ENCODE measurements at regions not wholly inside any gene's neighbourhood (a gene's known extent, or its start where the extent isn't known, plus 50 kb on each side); places are given as distances from the start of the nearest gene placed in this dataset.
"Not testable (repeated sequence)": the region's sequence is repeated elsewhere in the genome, so short reads cannot be mapped to it uniquely, and the experiment has no call there.

DNA sequence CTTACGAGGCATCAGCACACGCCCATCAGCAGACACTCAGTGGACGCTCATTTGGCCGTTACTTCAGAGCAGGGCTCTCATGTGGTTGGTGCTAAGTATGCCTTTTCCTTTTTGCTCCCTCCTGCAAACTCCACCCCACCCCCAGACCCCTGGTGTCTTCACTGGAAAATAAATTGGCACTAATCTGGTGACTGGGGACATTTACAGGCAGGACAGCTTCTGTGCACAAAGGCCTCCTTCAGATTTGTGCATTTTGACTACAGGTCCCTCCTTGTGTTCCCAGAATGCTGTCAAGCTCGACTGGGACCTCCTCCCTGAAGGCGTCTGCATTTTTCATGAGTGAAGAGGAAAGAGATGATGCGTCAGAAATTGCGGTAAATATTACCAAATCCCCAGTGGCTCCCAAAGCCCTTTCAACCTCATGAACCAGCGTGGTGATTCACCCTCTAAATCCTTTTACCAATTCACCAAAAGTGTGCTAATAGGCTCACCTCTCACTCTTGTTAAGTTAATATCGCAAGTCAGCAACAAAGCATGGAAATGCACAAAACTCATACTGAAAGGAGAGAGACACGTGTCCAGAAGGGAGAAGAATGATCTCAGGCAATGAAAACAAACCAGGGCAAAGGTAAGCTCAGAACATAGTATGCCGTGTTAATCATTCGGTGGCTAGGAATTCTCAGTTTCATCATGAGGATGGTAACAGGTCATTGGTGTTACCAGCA is 119.0 kb downstream of the NKX6-1 start:
- no peak for DNase-seq

DNA sequence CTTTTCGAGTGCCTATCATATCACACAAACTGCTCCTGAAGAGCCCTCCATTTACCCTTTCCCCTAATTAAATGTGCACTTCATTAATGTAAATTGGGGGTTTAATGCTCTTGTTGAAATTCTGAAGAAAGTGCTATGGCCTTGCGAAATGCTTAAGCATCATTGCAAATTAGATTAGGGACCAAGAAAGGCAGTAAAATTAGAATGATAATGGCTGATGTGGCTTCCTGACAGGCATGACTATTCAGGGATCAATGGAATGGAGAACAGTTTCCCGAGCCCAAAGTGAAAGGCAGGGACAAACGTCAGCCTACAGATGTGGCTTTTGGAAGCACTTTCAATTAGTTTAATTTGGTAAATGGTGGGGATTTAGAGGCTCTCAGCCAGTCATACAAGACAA is 120.1 kb downstream of the NKX6-1 start:
- no peak for DNase-seq

DNA sequence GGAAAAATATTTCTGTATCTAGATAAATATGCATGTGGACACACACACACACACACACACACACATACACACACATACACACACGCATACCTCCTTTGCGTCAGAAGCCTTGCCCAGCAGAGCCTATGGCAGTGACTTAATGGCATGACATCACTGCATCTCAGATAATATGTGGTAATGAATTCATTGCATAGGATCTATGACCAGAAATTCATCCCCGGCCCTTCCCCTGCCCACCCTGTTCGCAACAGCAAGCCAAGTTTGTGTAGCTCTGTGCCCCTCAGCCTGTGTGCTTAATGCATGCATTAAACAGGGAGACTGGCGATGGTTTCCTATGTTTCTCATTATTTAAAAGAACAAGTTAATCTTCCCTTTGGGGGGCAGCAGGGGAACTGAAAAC is 120.7 kb downstream of the NKX6-1 start:
- DNase-seq, result no peak

DNA sequence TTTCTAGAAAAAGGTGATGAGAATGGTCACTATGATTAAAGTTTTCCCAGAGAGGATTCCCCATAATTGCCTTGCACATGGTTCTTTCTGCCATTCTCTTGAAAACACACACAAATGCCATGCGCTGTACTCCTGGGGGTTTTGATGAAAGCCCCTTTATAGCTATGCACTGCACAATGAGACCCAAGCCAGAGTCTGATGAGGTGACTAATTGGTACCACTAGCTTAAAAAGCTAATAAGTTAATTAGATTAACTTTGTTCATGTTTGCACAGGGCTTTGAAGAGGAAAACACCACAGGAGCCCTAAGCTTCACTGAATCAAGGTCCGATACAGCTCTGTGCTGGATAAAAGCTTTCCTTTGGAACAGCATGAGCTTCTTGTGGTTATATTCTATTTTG is 132.2 kb downstream of the NKX6-1 start:
- DNase-seq, result no peak

DNA sequence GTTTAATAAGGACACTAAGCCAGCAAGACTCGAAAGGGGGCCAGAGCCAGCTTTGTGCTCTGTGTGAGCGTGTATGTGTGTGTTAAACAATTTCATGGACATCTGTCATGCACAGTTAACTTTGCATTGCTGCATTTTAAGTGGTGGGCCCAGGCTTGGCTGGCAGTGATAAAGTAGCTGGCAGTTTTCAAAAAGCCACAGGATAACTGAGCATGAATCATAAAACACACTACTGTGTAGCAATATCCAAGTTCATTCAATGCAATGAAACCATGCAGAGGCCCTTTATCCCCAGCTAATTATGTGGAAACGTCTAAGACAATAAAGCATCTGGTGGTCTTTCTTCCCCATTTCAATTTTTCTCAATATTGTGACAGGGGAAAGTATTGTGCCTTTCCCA is 132.9 kb downstream of the NKX6-1 start:
- DNase-seq, result no peak

DNA sequence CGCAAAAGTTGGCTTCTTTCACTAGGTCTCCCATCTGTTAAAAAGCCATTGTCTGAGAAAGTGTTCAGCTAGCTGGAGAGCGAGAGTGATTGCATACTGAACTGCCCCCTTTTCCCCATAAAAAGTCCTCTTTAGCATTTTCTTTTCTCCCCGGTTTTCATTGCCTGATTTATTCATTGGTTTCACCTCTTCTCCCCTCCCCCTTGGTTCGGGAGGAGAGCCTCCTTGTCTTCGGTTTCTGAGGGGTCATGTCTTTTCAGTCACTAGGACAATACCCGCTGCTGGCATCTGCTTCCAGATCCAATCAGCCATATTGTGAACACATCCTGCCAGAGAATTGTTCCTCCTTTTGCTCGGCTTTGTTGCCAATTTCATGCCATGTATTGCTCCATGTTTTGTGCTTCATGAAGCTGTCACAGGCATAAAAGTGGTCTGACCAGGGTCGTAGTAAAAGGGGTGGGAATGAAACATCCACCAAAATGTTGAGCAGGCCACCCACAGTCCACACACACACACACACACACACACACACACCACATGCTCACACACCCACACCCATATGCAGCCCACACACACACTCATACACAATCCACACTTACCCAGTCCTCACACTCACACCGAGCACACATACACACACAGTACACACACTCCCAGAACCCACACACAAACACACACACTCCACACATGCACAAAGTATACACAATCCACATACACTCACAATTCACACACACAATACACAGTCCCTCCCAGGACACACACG is 136.0 kb downstream of the NKX6-1 start:
- DNase-seq, result no peak

DNA sequence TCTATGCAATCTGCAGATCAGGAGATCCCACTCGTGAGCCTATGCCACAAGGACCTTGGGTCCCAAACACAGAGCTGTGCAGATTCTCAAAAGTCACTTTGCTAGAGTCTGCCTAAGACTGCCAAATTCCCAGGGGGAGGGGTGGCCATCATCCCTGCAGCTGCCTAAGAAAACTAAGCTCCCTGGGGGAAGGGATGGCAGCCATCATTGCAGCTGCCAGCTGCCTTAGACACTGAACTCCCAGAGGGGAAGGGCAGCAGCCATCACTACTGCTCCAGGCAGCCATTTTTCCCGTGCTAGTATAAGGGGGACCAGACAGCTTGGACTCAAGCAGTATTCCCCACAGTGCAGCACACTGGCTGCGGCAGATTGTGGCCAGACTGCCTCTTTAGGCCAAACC is 156.9 kb downstream of the NKX6-1 start:
- DNase-seq, result no peak

DNA sequence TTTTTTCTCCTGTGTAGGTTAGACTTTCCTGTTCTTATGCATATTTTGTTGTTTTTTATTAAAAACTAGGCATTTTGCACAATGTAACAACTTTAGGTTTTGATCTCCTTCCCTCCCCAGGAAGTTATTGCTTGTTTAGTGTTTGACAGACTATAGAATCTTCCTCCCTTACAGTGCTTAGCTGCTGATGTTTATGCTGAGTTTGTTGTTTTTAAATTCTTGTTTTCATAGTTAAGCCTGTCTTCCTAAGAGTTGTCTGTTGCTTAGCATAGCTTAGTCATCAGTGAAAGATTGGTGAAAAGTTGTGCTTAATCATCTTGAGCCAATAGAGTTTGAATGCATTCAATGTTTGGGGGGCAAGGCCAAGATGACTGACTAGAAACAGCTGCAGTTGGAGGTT is 157.5 kb downstream of the NKX6-1 start:
- DNase-seq, result no peak

DNA sequence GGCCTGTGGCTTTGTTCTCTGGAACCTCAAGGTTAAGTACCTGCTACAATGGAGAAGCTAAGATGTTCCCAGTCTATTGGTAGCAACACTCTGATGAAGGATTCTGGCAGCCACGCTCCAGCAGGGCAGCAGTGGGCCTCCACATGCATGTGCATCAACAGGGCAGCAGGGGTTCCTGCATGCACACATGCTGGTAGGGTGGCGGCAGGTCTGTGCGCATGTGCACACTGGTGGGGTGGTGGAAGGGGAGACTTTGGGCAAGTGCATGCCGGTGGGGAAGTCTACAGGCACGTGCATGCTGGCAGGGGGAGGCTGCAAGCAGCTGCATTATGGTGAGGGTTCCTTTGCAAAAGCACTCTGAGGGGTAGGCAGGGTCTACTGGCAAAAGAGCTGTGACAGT is 160.7 kb downstream of the NKX6-1 start:
- DNase-seq, result no peak

DNA sequence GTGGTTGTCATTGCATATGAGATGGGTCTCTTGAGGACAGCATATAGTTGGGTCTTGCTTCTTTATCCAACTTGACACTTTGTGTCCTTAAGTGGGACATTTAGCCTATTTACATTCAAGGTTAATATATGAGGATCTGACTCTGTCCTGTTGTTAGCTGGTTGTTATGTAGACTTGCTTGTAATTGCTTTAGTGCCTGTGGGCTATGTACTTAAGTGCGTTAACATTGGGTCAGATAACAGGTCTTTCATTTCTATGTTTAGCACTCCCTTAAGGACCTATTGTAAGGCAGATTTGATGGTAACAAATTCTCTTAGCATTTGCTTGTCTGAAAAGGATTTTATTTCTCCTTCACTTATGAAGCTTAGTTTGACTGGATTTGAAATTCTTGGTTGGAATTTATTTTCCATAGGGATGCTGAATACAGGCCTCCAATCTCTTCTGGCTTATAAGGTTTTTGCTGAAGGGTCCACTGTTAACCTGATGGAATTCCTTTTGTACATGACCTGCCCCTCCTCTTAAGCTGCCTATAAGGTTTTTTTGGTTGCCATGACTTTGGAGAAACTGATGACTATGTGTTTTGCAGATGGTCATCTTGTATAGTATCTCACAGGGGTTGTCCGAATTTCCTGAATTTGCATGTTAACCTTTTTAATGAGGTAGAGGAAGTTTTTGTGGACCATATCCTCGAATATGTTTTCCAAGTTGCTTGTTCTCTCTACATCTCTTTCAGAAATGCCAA is 162.0 kb downstream of the NKX6-1 start:
- no peak for DNase-seq

DNA sequence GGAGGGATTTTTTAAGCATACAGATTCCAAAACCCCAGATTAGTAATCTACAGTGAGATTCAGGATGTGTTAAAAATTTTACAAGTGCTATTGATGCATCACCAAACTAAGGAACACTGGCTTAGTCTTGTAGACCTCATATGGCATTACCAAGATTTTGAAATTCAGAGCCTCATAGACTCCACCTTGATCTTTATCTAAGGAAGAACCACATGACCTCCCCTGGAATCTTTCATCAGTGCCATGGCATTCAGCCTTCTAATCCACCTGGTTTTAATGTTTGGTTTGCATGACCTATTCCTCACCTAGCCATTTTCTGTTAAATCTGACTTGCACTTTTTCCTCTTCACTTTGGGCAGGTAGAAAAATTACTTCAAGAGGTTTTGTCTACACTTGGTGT is 171.6 kb downstream of the NKX6-1 start:
- no peak for DNase-seq

DNA sequence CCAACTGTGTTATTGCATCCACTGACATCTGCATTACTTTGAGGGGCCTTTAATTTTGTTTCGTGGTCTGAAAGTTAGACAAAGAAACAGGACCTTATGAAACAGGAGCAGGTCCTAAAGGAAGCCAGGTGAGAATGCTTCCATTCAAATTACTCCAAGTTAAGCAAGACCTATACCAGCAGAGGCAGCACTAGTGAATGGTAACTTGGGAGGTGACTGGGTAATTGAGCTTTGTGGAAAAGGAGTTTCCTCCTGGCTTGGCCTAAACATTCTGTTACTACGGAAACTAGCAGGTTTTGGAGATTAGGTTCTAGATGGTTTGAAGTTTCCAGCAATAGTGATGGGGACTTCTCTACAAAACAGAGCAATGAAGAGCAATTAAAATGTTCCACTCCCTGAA is 173.5 kb downstream of the NKX6-1 start:
- DNase-seq, result no peak

DNA sequence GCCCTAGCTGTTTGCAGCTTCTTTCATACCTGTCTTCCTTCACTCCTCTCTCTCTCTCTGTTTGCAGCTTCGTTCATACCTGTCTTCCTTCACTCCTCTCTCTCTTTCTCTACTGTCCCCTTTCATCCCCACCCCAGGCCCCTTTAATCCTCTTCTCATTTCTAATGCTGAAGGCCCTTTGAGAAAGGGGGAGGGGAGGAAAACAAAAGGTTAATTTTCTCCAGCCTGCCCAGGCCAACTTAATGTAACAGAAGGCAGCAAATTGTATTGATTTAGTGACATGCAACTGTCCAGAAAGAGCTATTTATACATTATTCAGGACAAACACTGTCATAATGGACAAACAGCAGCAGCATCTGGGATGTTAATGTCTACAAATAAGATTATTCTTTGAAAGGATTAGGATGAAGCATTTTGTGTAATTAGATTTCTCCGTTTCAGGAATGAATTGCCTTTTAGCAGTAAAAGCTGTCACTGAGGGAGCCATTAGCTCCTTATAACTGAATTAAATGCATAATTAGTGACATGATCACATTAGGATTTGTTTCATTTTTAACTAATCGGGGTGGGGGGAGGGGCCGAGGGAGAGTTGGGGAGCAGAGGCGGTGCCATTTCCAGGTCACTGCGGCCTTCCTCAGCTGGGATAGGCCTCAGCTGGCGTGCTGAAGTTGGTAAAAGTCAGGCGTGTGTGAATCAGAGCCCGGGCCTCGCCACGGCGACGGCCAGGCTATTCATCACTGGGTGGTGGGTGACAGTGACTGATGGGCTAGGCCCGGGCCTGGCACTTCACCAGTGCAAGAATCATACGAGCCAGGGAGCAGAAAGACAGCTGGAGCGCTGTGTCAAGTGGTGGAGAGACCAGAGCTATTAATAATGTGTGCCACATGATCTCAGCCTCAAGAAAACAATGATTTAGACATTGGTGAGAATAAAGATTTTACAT is 174.5 kb downstream of the NKX6-1 start:
- DNase-seq, result peak; percentile 6

DNA sequence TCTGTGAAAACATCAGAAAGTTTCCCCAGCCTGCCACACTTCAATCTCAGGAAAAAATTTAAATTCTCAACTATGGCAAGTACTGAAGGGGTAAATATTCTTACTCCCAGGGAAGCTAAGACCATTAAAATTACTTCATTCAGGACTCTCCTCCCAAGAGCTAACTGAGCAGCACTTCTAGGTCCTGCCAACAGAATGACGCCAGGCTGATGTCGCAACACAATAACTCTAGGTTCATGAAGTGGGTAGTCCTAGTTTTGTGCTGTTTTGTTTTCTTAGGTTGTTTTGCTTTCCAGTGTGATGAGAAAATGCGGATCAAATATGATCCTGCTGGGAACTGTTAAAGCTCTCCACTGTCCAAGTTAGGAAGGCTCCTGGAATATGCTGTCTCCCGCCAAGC is 180.0 kb downstream of the NKX6-1 start:
- no peak for DNase-seq

DNA sequence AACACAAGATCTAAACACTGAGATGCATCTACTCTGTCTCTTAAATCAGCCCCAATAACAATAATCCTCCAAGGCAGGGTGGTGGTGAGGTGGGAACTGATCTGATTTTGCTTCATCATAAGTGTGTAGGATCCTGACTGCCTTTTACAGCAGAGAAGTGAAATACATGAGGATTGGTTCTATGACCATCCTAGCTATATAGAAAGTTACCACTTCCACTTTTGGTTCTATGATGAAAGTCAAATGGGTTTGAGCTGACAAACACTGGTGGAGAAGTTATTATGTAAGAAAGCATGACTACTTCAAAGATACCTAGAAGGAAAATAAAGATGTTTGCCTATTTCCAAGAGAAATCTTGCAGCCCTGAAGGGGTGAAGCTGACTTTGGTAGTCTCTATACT is 181.6 kb downstream of the NKX6-1 start:
- no peak for DNase-seq

DNA sequence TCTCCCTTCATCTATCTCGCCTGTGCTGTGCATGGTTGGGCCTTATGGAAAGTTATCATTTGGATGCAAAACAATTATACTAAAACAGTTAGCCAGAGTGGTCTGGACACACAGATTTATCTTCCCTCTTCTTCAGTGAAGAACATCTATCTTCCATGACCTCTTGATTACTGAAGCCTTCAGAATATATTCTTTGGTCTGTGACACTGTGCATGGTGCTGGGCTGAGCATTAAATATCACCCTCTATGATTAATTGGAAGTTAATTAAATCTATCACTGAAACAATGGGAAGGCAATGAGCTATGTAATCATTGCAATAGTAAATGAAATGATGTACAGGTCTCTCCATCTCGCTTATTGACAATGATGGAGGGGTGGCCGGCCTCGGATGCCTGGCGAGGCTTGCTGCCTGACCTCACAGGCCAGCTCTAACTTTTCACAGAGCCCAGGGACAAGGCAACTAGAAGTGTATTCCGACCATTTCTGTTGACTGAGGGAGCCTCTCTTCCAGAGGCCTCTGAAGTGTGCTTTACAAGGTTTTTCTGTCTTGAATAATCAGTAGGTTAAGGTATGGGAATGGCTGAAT is 186.6 kb downstream of the NKX6-1 start:
- no peak for DNase-seq

DNA sequence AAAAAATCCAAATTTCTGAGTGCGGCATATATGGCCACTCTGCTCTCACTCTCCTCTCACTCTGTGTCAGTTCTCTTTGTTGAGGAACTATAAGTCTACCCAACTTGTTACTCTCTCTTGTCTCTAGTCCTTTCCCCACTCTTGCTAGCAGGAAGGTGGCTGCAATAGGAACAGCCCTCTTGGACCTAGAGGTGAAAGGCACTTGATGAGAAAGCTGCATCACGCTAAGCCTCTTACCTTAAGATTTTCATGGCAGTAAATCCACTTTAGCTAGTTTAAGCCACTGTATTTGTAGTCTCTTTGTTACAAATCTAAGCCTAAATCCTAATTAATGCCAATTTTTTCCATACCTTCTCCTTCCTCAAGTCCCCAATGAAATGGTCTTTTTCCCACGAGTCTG is 189.9 kb downstream of the NKX6-1 start:
- DNase-seq, result no peak

DNA sequence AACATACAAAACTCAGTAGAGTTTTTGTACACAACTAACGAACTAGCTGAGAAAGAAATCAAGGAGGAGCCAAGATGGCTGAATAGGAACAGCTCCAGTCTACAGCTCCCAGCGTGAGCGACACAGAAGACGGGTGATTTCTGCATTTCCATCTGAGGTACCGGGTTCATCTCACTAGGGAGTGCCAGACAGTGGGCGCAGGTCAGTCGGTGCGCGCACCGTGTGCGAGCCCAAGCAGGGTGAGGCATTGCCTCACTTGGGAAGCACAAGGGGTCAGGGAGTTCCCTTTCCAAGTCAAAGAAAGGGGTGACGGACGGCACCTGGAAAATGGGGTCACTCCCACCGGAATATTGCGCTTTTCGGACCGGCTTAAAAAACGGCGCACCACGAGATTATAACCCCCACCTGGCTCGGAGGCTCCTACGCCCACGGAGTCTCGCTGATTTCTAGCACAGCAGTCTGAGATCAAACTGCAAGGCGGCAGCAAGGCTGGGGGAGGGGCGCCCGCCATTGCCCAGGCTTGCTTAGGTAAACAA is 200.3 kb downstream of the NKX6-1 start:
- not testable (repeated sequence) for DNase-seq

DNA sequence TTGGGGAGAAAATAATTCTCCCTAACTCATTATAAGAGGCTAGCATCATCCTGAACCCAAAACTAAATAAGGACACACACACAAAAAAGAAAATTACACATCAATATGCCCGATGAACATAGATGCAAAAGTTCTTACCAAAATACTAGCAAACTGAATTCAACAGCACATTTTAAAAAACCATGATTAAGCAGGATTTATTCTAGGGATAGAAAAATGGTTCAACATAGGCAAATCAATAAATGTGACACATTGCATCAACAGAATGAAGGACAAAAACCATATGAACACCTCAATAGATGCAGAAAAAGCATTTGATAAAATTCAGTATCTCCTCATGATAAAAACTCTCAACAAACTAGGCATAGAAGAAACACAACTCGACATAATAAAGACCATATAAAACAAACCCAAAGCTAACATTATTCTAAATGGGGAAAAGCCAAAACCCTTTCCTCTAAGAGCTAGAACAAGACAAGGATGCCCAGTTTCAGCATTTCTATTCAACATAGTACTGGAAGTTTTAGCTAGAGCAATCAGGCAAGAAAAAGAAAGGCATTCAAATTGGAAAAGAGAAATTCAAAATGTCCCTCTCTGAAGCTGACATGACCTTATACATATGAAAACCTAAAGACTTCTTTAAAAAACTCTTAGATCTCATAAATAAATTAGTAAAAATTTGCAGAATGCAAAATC is 200.9 kb downstream of the NKX6-1 start:
- DNase-seq, result no peak

DNA sequence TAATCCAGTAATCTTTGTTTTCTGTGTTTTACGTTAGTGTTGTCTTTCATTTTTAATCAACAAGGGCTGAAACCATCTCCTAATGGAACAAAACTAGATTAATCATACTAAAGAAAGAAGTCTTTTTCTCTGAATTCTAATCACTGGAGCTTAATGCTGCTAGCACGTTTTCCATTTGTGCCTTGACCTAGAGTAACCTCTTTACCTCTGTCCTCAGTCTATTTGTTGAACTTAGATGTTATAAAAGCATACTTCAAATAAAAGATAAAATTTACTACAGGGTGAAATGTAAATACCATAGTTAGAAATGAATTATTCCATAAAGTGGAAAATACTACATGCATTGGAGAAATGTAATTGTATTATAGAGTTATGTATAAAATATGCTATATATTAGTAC is 207.1 kb downstream of the NKX6-1 start:
- no peak for DNase-seq

DNA sequence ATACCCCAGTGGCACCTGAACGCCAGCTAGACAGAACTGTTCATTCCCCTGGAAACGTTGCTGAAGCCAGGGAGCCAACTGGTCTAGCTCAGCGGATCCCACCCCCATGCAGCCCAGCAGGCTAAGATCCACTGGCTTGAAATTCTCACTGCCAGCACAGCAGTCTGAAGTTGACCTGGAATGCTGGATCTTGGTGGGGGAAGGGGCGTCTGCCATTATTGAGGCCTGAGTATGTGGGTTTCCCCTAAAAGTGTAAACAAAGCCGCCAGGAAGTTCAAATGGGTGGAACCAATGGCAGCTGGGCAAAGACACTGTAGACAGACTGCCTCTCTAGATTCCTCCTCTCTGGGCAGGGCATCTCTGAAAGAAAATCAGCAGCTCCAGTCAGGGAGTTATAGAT is 213.0 kb downstream of the NKX6-1 start:
- no peak for DNase-seq
